HCT116 (cell line): ENCODE measurements at regions not wholly inside any gene's neighbourhood (a gene's known extent, or its start where the extent isn't known, plus 50 kb on each side); places are given as distances from the start of the nearest gene placed in this dataset.

Experiments used
- ATAC-seq: fragments of 200-7000 bp; cut with Tn5 transposase; 2 replicates; pipeline ENCODE4 v1.9.1; 2020; ENCODE audit warnings: mild to moderate bottlenecking, moderate library complexity
- BruUV-seq: library from RNA; stranded (reverse); fragments of 400-500 nt; replicated peaks from 2 replicates; lab custom pipeline; 2021; lab: Mats Ljungman, UMichigan
- CTCF ChIA-PET: fragments of 300-600 bp; sonication (Branson Sonifier 250); formaldehyde crosslinking; loops from one replicate; lab custom pipeline; 2021; ENCODE audit warnings: antibody characterized with exemption; lab: Charles Lee
- POLR2A ChIA-PET: fragments of 300-600, 350-600 bp; sonication (Branson Sonifier 250); formaldehyde crosslinking; loops from one replicate; lab custom pipeline; 2021; ENCODE audit warnings: antibody characterized with exemption; lab: Charles Lee
- RAD21 ChIA-PET, 2 experiments: fragments of 300-600 bp; sonication (Branson Sonifier 250); formaldehyde crosslinking; loops; one replicate each; lab custom pipeline; 2023; ENCODE audit warnings: low total read pairs in 2 of 2; ENCODE audit not compliant: uncharacterized antibody in 2 of 2, unreplicated experiment in 2 of 2, low non-redundant PET in 1 of 2; lab: Charles Lee
- DNase-seq: peaks from one replicate; pipeline ENCODE4 v3.0.0-alpha.2; 2010; ENCODE audit warnings: low read depth, low spot score
- H2AFZ ChIP-seq: fragments of 200-600 bp; shearing (Covaris generic), sonication (generic); 2 replicates; pipeline ENCODE4 v1.6.1; 2017; ENCODE audit warnings: low read depth, mixed run types, mixed read lengths, antibody characterized with exemption, low read length; ENCODE audit not compliant: poor library complexity, severe bottlenecking
- H3K27ac ChIP-seq: 2 replicates; pipeline ENCODE4 v1.5.1; 2012; ENCODE audit warnings: low read depth, low read length
- H3K27me3 ChIP-seq: fragments of 200-600 bp; sonication (generic); 2 replicates; pipeline ENCODE4 v1.6.1; 2016; ENCODE audit warnings: mixed run types, low read length, mixed read lengths; ENCODE audit not compliant: insufficient read depth
- H3K36me3 ChIP-seq, 2 experiments: fragments of 200-500 bp in 1 of 2; fragments of 200-600 bp in 1 of 2; sonication (Bioruptor generic) in 1 of 2; sonication (generic) in 1 of 2; 2 replicates each; pipeline versions ENCODE4 v1.5.1 to v1.6.1; 2014 to 2016; ENCODE audit warnings: low read length in 2 of 2, inconsistent platforms in 1 of 2, mixed read lengths in 1 of 2, mixed run types in 1 of 2; ENCODE audit not compliant: insufficient read depth in 2 of 2, control insufficient read depth in 1 of 2
- H3K4me1 ChIP-seq, 2 experiments: fragments of 200-600 bp in 1 of 2; sonication (generic) in 1 of 2; 2 replicates each; pipeline versions ENCODE4 v1.5.1 to v1.6.1; 2012 to 2017; ENCODE audit warnings: low read length in 2 of 2, inconsistent platforms in 1 of 2, mild to moderate bottlenecking in 1 of 2, mixed read lengths in 1 of 2, mixed run types in 1 of 2, moderate library complexity in 1 of 2; ENCODE audit not compliant: insufficient read depth in 2 of 2, control insufficient read depth in 1 of 2
- H3K4me2 ChIP-seq: fragments of 200-600 bp; sonication (generic); 2 replicates; pipeline ENCODE4 v1.6.1; 2017; ENCODE audit warnings: mixed run types, low read length, mixed read lengths
- H3K4me3 ChIP-seq, 2 experiments: fragments of 200-600 bp in 1 of 2; sonication (generic) in 1 of 2; replicated peaks in 1 of 2; 2 replicates each; pipeline ENCODE4 v1.5.1; 2011 to 2016; ENCODE audit warnings: low read length in 2 of 2, control low read depth in 1 of 2, low read depth in 1 of 2, mild to moderate bottlenecking in 1 of 2, mixed read lengths in 1 of 2, mixed run types in 1 of 2
- H3K79me2 ChIP-seq: fragments of 200-600 bp; sonication (generic); 2 replicates; pipeline ENCODE4 v1.6.1; 2017; ENCODE audit warnings: mild to moderate bottlenecking, mixed run types, low read length, moderate library complexity, mixed read lengths; ENCODE audit not compliant: insufficient read depth
- H3K9ac ChIP-seq: fragments of 200-600 bp; sonication (generic); 2 replicates; pipeline ENCODE4 v1.6.1; 2016; ENCODE audit warnings: low read length, mixed read lengths
- H3K9me2 ChIP-seq: fragments of 200-600 bp; sonication (generic), shearing (Covaris generic); 2 replicates; pipeline ENCODE4 v1.6.1; 2017; ENCODE audit warnings: mixed run types, mild to moderate bottlenecking, moderate library complexity; ENCODE audit not compliant: insufficient read depth
- H3K9me3 ChIP-seq, 2 experiments: fragments of 200-500 bp in 1 of 2; fragments of 200-600 bp in 1 of 2; sonication (Bioruptor generic) in 1 of 2; sonication (generic) in 1 of 2; 2 replicates each; pipeline ENCODE4 v1.6.1; 2014 to 2017; ENCODE audit warnings: low read length in 2 of 2, mixed read lengths in 2 of 2, inconsistent platforms in 1 of 2, low read depth in 1 of 2, mild to moderate bottlenecking in 1 of 2, mixed run types in 1 of 2, moderate library complexity in 1 of 2; ENCODE audit not compliant: control insufficient read depth in 1 of 2, insufficient read depth in 1 of 2
- H4K20me1 ChIP-seq: fragments of 200-600 bp; sonication (generic), shearing (Covaris generic); 2 replicates; pipeline ENCODE4 v1.6.1; 2017; ENCODE audit warnings: mixed run types, mild to moderate bottlenecking, moderate library complexity; ENCODE audit not compliant: insufficient read depth
- CBX3 ChIP-seq: IDR thresholded peaks from 2 replicates; pipeline ENCODE4 v1.6.1; 2012; ENCODE audit warnings: low read depth
- CTCF ChIP-seq, 3 experiments: fragments of 200-600 bp in 1 of 3; sonication (generic) in 1 of 3; IDR thresholded peaks in 2 of 3; conservative IDR thresholded peaks in 1 of 3; 2 replicates each; pipeline ENCODE4 v1.5.1; 2012 to 2017; ENCODE audit warnings: low read depth in 2 of 3, low read length in 2 of 3, antibody characterized with exemption in 1 of 3, borderline replicate concordance in 1 of 3, control low read depth in 1 of 3, mild to moderate bottlenecking in 1 of 3, mixed read lengths in 1 of 3, mixed run types in 1 of 3, moderate library complexity in 1 of 3; ENCODE audit not compliant: insufficient read depth in 1 of 3
- ELF1 ChIP-seq: IDR thresholded peaks from 2 replicates; pipeline ENCODE4 v1.6.1; 2012; ENCODE audit warnings: low read depth, borderline replicate concordance
- EZH2 ChIP-seq: fragments of 200-600 bp; sonication (generic); IDR thresholded peaks from 2 replicates; pipeline ENCODE4 v1.6.1; 2017; ENCODE audit warnings: antibody characterized with exemption, mixed run types
- FOSL1 ChIP-seq: IDR thresholded peaks from 2 replicates; pipeline ENCODE4 v1.6.1; 2012; ENCODE audit warnings: low read depth
- POLR2AphosphoS5 ChIP-seq: IDR thresholded peaks from 2 replicates; pipeline ENCODE4 v1.6.1; 2011; ENCODE audit warnings: mild to moderate bottlenecking, low read depth, low read length, moderate library complexity
- SIN3A ChIP-seq: IDR thresholded peaks from 2 replicates; pipeline ENCODE4 v1.6.1; 2012; ENCODE audit warnings: low read depth
- TCF7L2 ChIP-seq: IDR thresholded peaks from 2 replicates; pipeline ENCODE4 v1.7.0; 2011; ENCODE audit warnings: borderline replicate concordance, inconsistent platforms; ENCODE audit not compliant: insufficient read depth, insufficient read length; ENCODE audit errors: extremely low read depth
- YY1 ChIP-seq: IDR thresholded peaks from 2 replicates; pipeline ENCODE4 v1.6.1; 2011; ENCODE audit warnings: low read length, low read depth, moderate library complexity, mild to moderate bottlenecking; ENCODE audit not compliant: insufficient replicate concordance; ENCODE audit errors: extremely low read depth
- ZNF274 ChIP-seq: fragments of 200-500 bp; sonication (Bioruptor generic); IDR thresholded peaks from 2 replicates; pipeline ENCODE4 v1.6.1; 2014; ENCODE audit warnings: mild to moderate bottlenecking, low read depth, low read length, inconsistent platforms
- intact Hi-C: fragments of 100-400 bp; cut with micrococcal nuclease; formaldehyde crosslinking; loops from 2 replicates; pipeline ENCODE4 v1.10.0; 2022

GRCh38 chr2:217090024-217090473 lies 230.2 kb upstream of the TNP1 start:
- POLR2A ChIA-PET, result no interaction called here
- no peaks in the 10 kb centered on the region for H3K36me3 ChIP-seq
- H3K4me1 ChIP-seq, result no peaks in the 10 kb centered on the region
- CTCF ChIA-PET, result no interaction called here
- no peak overlapping the region for H3K27ac ChIP-seq
- no peak overlapping the region for H3K4me3 ChIP-seq
- RAD21 ChIA-PET, result no interaction called here
- no TSS peak for BruUV-seq
- no peak overlapping the region for H3K9ac ChIP-seq
- H3K27me3 ChIP-seq, result peaks cover 6% of the 10 kb centered on the region
- TF ChIP-seq EZH2 (no peak), TCF7L2 (no peak), FOSL1 (no peak), ELF1 (no peak), ZNF274 (no peak), YY1 (no peak), CTCF (IDR thresholded peaks at IDR 0.05 in 2 of 3, conservative IDR thresholded peaks at IDR 0.05 in 1 of 3; ENCODE audit: borderline replicate concordance in 1 of 3, insufficient read depth in 1 of 3, low read depth in 2 of 3, low read length in 2 of 3) (no peak)
- TF ChIP-seq, all 23 proteins: peak for 0
- ATAC-seq (no peak), DNase-seq (no peak)
- Histone ChIP-seq H4K20me1 (no peaks in the 10 kb centered on the region), H3K9me3 (no peaks in the 10 kb centered on the region), H3K79me2 (no peaks in the 10 kb centered on the region), H2AFZ (no peak overlapping the region), H3K9me2 (no peaks in the 10 kb centered on the region), H3K4me2 (no peak overlapping the region)
- intact Hi-C loops, result no loop called here

- Histone ChIP-seq H3K4me3 (no peak overlapping the region), H3K36me3 (no peaks in the 10 kb centered on the region), H3K9me3 (no peaks in the 10 kb centered on the region), H2AFZ (no peak overlapping the region), H3K9ac (no peak overlapping the region), H3K4me2 (no peak overlapping the region), H3K79me2 (no peaks in the 10 kb centered on the region), H3K4me1 (no peaks in the 10 kb centered on the region), H4K20me1 (no peaks in the 10 kb centered on the region), H3K9me2 (no peaks in the 10 kb centered on the region), H3K27ac (no peak overlapping the region), H3K27me3 (peaks cover 20% of the 10 kb centered on the region)
- TF ChIP-seq CBX3 (no peak), POLR2AphosphoS5 (no peak), EZH2 (no peak), SIN3A (no peak), YY1 (no peak), CTCF (IDR thresholded peaks at IDR 0.05 in 2 of 3, conservative IDR thresholded peaks at IDR 0.05 in 1 of 3; ENCODE audit: borderline replicate concordance in 1 of 3, insufficient read depth in 1 of 3, low read depth in 2 of 3, low read length in 2 of 3) (no peak)
- BruUV-seq, result no TSS peak
- no peak for ATAC-seq
- intact Hi-C loops, result no loop called here
- POLR2A ChIA-PET, result no interaction called here
- RAD21 ChIA-PET, result no interaction called here
- DNase-seq, result no peak
- CTCF ChIA-PET, result interaction anchor here (1.6 kb wide), 1 partner anchor 9 kb away, joined by 3 read pairs; no protein-coding TSS in a partner anchor
Observed at GRCh38 chr2:217086718-217087117, 226.9 kb upstream of the TNP1 start.
